Erythroblast (primary cell): ENCODE measurements at regions not wholly inside any gene's neighbourhood (a gene's known extent, or its start where the extent isn't known, plus 50 kb on each side); places are given as distances from the start of the nearest gene placed in this dataset.

Experiments used
- GATA1 ChIP-seq: IDR thresholded peaks from 2 replicates; pipeline ENCODE4 v1.6.1; 2011; ENCODE audit warnings: low read depth, mild to moderate bottlenecking, control low read depth, low read length, moderate library complexity
- POLR2A ChIP-seq: IDR thresholded peaks from 2 replicates; pipeline ENCODE4 v1.6.1; 2011; ENCODE audit warnings: mild to moderate bottlenecking, low read length

GRCh38 chr10:118482393-118483331, 112.8 kb downstream of the PRLHR start:
- TF ChIP-seq POLR2A, result no peak
- no peak for TF ChIP-seq GATA1
